NK-92 (cell line): ENCODE measurements at regions not wholly inside any gene's neighbourhood (a gene's known extent, or its start where the extent isn't known, plus 50 kb on each side); places are given as distances from the start of the nearest gene placed in this dataset.
A peak's percentile ranks its signal among the peaks of the same experiment; 100 is the strongest.
"Not testable (repeated sequence)": the region's sequence is repeated elsewhere in the genome, so short reads cannot be mapped to it uniquely, and the experiment has no call there.

ENCODE experiments used
- DNase-seq: peaks from one replicate; lab custom pipeline; 2025; ENCODE audit not compliant: unreplicated experiment; lab: John Stamatoyannopoulos, UW

DNA sequence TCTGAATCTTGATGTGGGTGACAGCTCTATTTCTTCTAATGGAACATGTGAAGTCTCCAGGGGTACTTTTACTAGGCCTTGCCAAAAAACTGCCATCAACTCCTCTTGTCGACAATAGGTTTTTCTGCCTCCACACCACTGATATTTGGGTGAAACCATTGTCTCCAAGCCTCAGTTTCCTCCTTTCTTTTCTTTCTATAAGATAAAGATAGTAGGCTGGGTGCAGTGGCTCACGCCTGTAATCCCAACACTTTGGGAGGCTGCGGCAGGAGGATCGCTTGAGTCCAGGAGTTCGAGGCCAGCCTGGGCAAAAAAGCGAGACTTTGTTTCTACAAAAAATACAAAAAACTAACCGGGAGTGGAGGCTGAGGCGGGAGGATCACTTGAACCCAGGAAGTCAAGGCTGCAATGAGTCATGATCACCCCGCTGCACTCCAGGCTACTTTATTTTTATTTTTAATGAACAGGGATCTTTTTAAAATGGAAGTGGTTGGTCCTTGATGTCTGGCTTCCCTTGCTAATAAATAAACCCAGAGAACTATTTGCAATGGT is 159.9 kb upstream of the TNFAIP3 start:
- DNase-seq = no peak

DNA sequence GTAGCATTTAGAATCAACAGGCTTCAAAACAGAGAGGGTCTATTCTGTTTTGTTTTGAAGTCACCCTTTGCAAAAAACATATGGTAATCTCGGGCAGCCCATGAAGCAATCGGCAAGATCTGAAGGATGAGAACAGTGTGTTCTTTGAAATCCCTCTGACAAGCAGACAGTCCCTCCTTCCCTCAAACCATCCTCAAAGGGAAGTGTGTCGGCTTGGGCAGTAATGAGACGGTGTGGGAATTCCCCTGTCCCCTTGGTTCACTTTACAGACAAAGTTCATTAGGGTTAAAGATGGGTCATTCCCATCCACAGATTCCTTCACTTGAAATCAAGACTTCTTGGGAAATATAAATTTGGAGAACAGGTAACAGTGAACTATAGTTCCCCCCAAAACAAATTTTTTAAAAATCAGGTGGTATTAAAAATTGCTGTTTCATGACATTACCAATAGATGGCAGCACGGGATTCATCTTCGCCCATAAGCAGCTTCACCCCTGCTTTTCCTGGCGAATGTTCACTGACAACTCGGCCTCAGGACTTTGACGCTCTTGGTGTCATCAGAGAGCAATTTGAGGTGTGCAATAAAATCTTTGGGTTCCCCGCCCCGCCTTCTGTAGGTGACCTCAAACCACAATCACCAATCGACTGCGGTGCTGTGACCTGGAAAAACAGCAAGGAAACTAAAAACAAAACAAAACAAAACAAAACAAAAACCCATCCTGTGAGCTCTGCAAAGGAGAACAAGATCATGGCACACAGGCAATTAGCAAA is 159.3 kb upstream of the TNFAIP3 start:
- peak; percentile 24 for DNase-seq

DNA sequence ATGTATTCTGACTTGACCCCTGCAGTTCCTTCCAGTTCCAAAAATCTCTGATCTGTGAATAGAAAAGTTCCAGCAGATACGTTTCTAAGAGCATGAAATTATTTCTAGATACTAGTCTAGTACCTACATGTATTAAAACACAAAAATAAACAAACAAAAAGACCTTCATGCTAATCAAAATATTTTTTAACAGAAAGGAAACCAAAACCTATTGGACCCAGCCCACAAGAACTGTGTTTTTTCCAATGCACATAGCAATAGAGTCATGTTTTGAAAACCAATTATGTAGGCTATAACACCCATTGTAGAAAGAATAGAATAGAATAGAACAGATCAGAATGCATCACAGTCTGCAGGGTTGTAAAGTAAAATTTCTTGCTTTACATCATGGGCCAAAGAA is 158.6 kb upstream of the TNFAIP3 start:
- DNase-seq = no peak

DNA sequence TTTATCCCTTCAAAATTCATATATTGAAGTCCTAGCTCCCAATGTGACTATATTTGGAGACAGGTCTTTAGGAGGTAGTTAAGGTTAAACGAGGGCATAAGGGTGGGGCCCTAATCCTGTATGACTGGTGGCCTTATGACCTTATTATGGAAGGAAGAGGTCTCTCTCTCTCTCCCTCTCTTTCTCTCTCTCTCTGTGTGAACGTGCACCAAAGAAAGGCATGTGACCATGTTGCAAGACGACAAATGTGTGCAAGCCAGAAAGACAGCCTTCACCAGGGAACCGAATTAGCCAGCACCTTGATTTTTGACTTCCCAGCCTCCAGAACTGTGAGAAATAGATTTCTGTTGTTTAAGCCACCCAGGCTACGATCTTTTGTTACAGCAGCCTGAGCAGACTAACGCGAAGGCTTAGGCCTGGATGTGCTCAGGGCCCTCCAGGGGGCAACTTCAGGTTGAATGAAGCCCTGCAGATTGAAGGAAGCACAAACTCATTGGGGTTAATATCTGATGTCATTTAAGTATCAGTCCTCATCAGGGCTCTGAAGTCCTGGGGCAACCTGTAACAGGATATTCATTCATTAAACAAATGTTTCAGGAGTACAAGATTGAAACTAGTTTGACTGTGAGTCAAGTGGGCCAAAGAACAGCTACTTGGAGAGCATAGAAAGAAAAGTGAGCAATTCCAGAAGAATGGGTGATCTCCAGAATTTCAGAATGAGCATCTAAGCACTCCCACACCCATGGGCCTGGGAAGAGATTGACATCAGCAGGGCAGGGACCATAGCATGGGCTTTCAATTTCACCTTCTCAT is 157.4 kb upstream of the TNFAIP3 start:
- no peak for DNase-seq

DNA sequence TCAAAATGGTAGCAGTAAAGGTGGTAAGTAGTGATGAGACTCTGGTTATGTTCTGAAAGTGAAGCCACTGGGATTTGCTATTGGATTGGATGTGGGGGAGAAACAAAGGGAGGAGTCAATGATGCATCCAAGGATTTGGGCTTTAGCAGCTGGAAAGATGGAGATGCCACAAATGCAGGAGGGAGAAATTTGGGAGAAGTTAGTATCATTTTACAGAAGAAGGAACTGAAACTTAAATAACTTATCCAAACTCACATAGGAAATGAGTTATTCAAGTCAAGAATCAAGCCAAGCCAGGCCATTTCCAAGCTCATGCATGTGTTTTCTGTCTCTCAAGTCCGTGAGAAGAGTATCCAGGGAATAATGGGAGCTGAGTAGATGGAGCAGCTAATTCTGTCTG is 155.1 kb upstream of the TNFAIP3 start:
- DNase-seq = no peak

DNA sequence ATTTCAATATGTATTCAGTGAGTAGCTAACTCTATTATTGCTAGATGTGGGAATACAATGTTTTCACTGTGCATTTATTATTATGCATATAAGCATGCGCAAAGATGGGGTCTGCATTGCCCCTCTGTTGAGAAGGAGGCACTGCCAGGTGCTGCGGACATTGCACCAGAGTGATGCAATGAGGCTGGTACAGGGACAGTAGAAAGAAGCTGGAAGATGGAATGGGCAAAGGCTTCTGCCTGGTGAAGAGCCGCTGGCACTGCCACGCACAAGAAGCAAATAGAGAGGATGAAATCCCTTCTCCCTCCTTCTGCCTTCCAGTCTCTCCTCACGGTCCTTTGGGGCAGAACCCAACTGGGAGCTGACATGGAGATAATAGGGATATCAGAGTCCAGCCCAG is 154.5 kb upstream of the TNFAIP3 start:
- no peak for DNase-seq

DNA sequence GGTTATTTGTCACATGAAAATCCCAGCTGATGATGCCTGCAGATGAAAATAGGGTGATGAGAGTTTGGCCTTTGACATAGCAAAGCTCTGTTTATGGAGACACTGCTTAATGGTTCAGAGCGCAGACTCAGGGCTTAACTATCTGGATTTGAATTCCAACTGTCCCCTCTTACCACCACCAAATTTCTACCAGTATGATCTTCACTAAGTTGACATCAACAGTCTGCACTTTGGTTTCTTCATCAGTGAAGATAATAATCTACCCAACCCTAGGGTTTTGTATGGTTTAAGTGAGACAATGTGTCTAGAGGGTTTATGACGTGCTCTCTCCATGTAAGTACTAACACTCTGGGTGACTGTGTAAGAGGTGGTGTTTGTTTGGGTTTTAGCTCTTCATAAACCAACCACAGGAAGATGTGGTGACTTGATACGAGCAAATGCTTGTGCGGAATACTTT is 151.4 kb upstream of the TNFAIP3 start:
- DNase-seq = no peak

DNA sequence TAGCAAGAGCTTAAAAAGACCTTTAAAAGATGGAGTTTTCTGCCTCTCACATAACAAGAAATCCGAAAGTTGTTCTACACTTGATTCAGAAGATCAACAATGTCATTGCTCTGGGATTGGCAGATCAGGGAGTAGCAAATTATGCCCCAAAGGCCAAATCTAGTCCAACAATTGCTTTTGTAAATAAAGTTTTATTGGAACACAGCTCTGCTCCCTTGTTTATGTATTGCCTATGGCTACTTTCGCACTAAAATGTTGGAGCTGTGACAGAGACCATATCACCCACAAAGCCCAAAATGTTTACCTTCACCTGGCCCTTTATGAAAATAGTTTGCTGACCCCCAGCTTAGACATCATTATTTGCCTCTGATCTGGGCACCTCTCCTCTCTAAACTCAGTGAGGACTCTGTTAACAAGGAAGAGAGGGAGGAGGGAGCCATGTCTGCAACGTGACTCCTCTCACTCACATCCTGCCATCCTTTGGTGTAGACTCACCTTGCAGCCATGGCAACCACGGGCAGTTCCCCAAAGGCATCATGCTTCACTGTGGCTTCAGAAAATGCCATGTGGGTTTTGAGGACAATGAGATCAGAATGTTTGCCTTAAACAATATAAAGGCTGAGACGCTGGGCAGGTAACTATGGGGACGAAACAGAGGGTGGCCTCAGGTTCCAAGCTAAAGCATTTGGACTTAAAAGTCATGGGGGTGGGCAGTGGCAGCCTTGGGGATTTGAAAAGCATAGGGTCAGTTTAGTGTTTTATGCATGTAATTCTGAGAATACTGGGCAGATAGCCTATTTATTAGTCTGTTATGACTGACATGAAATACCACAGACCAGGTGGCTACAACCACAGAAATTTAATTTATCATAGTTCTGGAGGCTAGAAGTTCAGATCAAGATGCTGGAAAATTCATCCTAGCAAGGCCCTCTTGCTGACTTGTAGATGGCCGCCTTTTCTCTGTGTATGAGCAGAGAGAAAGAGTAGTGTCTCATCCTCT is 149.7 kb upstream of the TNFAIP3 start:
- DNase-seq = no peak

DNA sequence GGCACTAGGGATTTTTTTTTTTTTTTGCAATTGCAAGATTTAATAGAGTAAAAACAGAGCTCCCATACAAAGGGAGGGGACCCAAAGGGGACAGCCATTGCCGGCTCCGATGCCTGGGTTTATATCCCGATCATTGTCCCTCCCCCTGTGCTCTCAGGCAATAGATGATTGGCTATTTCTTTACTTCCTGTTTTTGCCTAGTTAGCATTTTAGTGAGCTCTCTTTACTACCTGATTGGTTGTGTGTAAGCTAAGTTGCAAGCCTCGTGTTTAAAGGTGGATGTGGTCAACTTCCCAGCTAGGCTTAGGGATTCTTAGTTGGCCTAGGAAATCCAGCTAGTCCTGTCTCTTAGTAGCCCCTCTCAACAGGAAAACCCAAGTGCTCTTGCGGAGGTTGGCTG is 148.2 kb upstream of the TNFAIP3 start:
- not testable (repeated sequence) for DNase-seq

DNA sequence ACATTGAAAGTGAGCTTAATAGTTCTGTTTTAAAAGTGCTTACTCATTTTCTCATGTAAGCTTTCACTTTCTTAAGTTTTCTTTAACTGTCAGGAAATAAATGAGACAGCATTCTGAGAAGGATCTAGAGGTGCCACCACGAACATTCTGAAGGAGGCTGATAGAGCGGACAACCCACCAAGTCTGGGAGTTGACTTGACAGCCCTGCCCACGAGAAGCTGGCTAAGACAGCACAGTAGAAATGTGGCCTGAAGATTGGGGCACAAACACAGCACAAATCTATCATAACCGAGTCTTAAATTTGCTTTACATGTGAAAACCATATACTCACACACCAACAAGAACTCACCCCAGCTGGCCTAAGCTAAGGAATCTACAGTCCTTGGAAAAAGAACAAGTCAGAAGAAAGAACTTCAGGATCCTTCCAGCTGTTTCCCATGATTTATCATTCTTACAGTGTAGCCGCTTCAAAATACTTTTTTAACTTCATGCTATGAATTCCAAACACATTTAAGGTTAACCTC is 144.2 kb upstream of the TNFAIP3 start:
- DNase-seq = no peak

DNA sequence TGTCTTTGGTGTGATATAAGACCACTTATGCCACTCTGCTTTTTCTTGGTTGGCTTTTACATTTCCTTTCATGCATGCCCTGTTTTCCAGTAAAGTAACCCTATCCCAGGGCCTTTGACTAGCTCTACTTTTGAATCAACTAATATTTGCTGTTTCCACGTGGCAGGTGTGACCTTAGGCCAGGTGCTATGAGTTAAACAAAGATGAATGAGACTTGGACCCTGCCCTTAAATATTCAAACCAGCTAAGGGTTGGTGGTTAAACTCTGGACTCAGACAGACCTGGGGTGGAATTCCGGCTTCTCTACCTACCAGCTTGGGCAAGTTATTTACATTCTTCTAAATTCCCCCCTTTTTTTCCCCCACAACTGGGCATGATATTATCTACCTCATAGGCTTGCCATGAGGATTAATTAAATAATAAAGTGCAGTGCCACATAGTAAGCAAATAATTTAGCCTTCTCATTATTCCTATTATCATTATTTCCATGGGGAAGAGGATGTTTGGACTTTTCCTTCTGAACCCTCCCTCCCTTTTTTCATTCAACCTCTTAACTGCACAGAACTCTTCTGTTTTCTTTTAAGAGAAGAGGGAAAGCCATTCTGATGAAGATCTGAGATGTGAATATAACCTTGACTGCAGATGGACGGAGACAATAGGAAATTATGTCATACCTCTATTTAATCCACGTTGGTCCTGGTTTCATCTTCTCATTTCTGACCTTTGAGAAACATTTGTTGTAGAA is 143.6 kb upstream of the TNFAIP3 start:
- DNase-seq = no peak

DNA sequence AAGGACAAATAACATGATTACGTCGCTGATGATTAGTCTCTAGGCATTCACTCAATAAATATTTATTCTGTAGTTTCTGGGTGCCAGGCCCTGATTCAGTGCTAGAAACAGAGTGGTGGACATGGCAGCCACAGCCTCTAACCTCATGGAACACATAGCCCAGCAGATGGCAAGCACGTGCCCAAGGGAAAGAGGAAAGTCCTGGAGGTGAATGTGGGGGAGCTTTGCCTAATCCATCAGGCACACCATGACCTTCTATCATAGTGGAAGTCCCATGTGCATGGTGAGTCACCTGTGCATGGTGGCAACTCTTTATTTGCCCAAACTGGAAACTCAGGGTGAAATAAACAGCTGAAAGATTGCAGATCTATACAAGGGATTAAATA is 143.0 kb upstream of the TNFAIP3 start:
- DNase-seq = no peak

DNA sequence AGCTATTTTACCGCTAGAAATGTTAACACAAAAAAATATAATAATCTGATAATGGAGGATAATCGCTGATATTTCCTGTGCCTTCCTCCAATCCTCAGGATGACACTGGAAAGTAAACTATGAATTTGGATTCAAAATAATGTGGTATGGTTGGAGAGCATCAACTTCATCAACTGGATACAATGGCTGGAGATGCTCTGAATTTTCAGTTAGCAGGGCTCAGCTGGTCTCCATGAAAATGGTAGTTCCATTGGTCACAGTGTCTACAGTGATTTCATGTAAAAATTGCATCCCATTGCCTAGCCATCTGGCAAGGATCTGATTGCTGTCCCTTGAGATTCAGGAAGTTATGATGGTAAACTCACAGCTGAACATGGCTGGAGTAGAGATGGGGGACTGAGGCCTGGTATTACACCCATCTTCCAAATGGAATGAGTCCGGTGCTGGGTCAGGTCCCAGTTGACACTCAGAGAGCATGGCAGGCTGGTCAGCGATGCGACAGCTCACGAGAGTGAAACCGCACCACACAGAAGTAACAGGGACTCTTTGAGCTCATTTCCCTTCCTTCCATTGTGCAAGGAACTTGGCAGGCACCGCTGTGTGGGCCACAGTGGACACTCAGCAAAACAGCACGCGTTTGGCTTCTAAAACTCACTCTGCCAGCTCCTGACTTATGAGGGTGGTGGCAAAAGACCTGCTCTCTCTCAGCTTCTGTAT is 142.4 kb upstream of the TNFAIP3 start:
- no peak for DNase-seq

DNA sequence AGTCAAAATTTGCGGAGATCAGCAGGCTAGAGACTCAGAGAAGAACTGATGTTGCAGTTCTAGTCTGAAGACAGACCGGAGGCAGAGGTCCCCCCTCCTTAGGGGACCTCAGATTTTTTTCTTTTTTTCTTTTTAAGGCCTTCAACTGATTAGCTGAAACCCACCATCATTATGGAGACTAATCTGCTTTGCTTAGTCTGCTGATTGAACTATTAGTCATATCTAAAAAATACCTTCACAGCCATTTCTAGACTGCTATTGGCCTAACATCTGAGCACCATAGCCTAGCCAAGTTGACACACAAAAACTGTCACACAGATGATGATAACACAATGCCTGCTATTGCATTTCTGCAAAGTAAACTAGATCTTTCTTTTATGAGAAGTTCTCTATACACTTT is 141.1 kb upstream of the TNFAIP3 start:
- no peak for DNase-seq

DNA sequence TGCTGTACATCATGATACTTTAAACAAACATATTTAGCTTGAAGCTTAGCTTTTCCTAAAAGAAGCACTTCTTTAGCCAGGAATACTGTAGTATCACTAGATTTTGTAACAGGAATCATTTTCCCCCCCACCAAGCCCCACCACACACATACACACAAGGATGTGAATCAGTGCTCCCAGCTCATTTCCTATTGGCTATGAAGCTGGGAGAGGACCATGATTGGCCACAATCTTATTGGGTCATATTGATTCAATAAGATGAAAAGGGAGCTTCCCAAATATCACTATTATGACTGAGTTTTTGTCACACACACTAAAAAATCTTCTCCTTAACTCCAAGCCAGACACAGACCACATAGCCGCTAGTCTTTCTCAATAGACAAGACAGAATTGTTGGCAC is 140.5 kb upstream of the TNFAIP3 start:
- no peak for DNase-seq

DNA sequence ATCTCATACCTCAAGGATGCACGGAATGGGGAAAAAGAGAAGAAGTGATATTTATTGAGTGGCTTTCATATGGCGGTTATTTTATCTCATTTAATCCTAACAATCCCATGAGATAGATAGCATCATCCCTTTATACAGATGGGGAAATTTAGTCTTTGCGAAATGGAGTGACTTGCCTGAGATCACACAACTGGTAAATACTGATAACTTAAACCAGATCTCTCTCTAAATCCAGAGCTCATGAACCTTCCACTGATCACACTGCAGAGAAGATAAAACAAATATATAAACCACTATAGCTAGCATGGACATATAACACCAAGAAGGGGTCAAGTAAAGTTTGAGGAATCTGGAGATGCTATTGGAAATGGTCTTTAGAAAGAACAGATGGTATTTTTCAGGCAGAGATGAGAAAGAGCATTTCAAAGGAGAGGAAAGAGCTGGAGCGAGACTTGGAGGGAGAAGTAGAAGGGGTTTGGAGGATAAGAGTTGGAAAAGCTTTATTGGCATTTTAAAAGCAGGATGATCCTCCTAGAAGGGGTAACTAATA is 139.8 kb upstream of the TNFAIP3 start:
- DNase-seq = no peak

DNA sequence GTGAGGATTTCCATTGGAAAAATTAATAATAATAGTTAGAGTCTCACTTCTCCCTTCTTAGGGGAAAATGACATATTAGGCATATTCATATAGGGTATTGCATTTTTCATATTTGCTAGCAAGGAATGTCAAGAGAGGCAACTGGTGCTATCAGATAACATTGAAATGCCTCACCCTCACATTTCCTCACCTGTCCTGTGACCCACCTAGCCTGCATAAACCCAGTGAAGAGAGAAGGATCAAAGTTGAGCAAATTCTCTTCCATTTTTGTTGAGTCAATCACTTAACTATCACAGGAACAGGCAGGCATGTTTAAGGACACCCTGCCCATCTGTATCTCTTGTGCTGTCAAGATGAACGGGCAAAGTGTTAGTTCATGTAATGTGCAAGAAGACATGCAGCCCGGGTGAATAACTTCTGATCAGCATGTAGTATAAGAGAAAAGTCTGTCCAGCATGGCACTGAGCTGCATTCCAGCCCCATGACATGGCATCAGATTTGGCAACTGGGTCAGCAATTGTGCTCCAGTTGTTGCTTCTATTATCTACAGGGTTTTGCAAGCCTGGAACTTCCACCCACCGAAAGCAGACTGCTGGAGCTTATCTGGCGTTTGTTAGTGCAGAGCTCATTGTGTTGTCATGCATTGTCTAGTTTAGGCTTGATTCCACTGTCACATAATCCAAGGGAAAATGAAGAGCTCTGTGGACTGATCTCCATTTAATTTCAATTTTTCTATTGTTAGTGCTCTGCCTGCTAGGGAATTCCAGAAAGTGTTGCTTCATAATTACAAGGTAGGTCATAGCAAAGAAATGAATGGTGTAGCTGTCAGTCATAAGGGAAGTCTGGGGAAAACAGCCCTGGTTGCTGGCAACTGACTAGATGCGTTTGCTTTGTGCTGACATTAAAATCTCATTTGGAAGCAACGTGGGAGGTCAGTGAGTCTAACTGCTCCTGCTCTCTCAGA is 138.4 kb upstream of the TNFAIP3 start:
- no peak for DNase-seq
